Liver (tissue), 3 donors: ENCODE measurements at regions not wholly inside any gene's neighbourhood (a gene's known extent, or its start where the extent isn't known, plus 50 kb on each side); places are given as distances from the start of the nearest gene placed in this dataset.

ENCODE experiments used
- ATF3 ChIP-seq: IDR thresholded peaks from 2 replicates; pipeline ENCODE4 v1.6.1; 2016; ENCODE audit warnings: antibody characterized with exemption
- CTCF ChIP-seq: fragments of 150-350 bp; IDR thresholded peaks from 2 replicates; pipeline ENCODE4 v1.5.1; 2017; ENCODE audit warnings: improper control_type of control experiment, low read depth, low read length; ENCODE audit not compliant: missing input control
- FOXA1 ChIP-seq: IDR thresholded peaks from 2 replicates; pipeline ENCODE4 v1.6.1; 2016; ENCODE audit warnings: antibody characterized with exemption
- FOXA2 ChIP-seq: IDR thresholded peaks from 2 replicates; pipeline ENCODE4 v1.6.1; 2016; ENCODE audit warnings: antibody characterized with exemption
- GABPA ChIP-seq, 2 donors: IDR thresholded peaks in 1 of 2; conservative IDR thresholded peaks in 1 of 2; 2 replicates each; pipeline ENCODE4 v1.6.1; 2016; ENCODE audit warnings: antibody characterized with exemption in 2 of 2, mild to moderate bottlenecking in 1 of 2, moderate library complexity in 1 of 2
- JUND ChIP-seq, 2 donors: IDR thresholded peaks; 2 replicates each; pipeline ENCODE4 v1.6.1; 2016; ENCODE audit warnings: antibody characterized with exemption in 2 of 2
- MAX ChIP-seq: IDR thresholded peaks from 2 replicates; pipeline ENCODE4 v1.6.1; 2016; ENCODE audit warnings: antibody characterized with exemption
- NR2F2 ChIP-seq: IDR thresholded peaks from 2 replicates; pipeline ENCODE4 v1.6.1; 2016; ENCODE audit warnings: antibody characterized with exemption
- RAD21 ChIP-seq, 2 donors: IDR thresholded peaks; 2 replicates each; pipeline ENCODE4 v1.6.1; 2016; ENCODE audit warnings: antibody characterized with exemption in 2 of 2, mild to moderate bottlenecking in 2 of 2
- REST ChIP-seq: IDR thresholded peaks from 2 replicates; pipeline ENCODE4 v1.6.1; 2016; ENCODE audit warnings: antibody characterized with exemption, mild to moderate bottlenecking
- RXRA ChIP-seq, 2 donors: IDR thresholded peaks; 2 replicates each; pipeline ENCODE4 v1.6.1; 2017 to 2018; ENCODE audit warnings: antibody characterized with exemption in 2 of 2, mild to moderate bottlenecking in 1 of 2
- TAF1 ChIP-seq: conservative IDR thresholded peaks from 2 replicates; pipeline ENCODE4 v1.6.1; 2016; ENCODE audit warnings: antibody characterized with exemption, mild to moderate bottlenecking
- YY1 ChIP-seq: IDR thresholded peaks from 2 replicates; pipeline ENCODE4 v1.6.1; 2016; ENCODE audit warnings: antibody characterized with exemption, mild to moderate bottlenecking
- donor health status: healthy.
- donor health status: healthy.

GRCh38 chr11:89566972-89567371 is 75.8 kb upstream of the NOX4 start:
- TF ChIP-seq CTCF (no peak), ATF3 (no peak), REST (no peak), YY1 (no peak), TAF1 (no peak), RAD21 (IDR thresholded peaks at IDR 0.05) (no peak), MAX (no peak), JUND (IDR thresholded peaks at IDR 0.05) (no peak), NR2F2 (no peak), RXRA (IDR thresholded peaks at IDR 0.05) (no peak), GABPA (IDR thresholded peaks at IDR 0.05 in 1 of 2, conservative IDR thresholded peaks at IDR 0.05 in 1 of 2) (no peak), FOXA1 (no peak), FOXA2 (no peak)
